KMS-11 (cell line): ENCODE measurements at regions not wholly inside any gene's neighbourhood (a gene's known extent, or its start where the extent isn't known, plus 50 kb on each side); places are given as distances from the start of the nearest gene placed in this dataset.
"Not testable (repeated sequence)": the region's sequence is repeated elsewhere in the genome, so short reads cannot be mapped to it uniquely, and the experiment has no call there.

Experiments used
- H2AFZ ChIP-seq: fragments of 200-600 bp; sonication (generic); 2 replicates; pipeline ENCODE4 v1.6.1; 2016; ENCODE audit warnings: antibody characterized with exemption, mixed run types, low read depth
- H3K27ac ChIP-seq: fragments of 200-600 bp; sonication (generic); 2 replicates; pipeline ENCODE4 v1.6.1; 2016; ENCODE audit warnings: mild to moderate bottlenecking, mixed run types
- H3K27me3 ChIP-seq: fragments of 200-600 bp; sonication (generic); 2 replicates; pipeline ENCODE4 v1.6.1; 2017; ENCODE audit warnings: mild to moderate bottlenecking, low read depth, mixed run types, moderate library complexity; ENCODE audit not compliant: insufficient read depth
- H3K36me3 ChIP-seq: fragments of 200-600 bp; sonication (generic); 2 replicates; pipeline ENCODE4 v1.6.1; 2017; ENCODE audit warnings: mild to moderate bottlenecking, mixed run types; ENCODE audit not compliant: insufficient read depth
- H3K4me1 ChIP-seq: fragments of 200-600 bp; sonication (generic); 2 replicates; pipeline ENCODE4 v1.6.1; 2016; ENCODE audit warnings: mild to moderate bottlenecking, low read depth, mixed run types; ENCODE audit not compliant: poor library complexity, severe bottlenecking
- H3K4me2 ChIP-seq: fragments of 200-600 bp; sonication (generic); 2 replicates; pipeline ENCODE4 v1.7.0; 2016; ENCODE audit warnings: mild to moderate bottlenecking, mixed run types
- H3K4me3 ChIP-seq: fragments of 200-600 bp; sonication (generic); IDR thresholded peaks from 2 replicates; pipeline ENCODE4 v1.6.1; 2017; ENCODE audit warnings: low read depth, low read length, mixed read lengths; ENCODE audit not compliant: insufficient read depth
- H3K79me2 ChIP-seq: fragments of 200-600 bp; sonication (generic); 2 replicates; pipeline ENCODE4 v1.6.1; 2016; ENCODE audit warnings: low read depth, mixed run types; ENCODE audit not compliant: insufficient read depth
- H3K9ac ChIP-seq: fragments of 200-600 bp; sonication (generic); 2 replicates; pipeline ENCODE4 v1.6.1; 2016; ENCODE audit warnings: mild to moderate bottlenecking, mixed run types
- H4K20me1 ChIP-seq: fragments of 200-600 bp; sonication (generic); 2 replicates; pipeline ENCODE4 v1.6.1; 2016; ENCODE audit warnings: mild to moderate bottlenecking, mixed run types; ENCODE audit not compliant: insufficient read depth

DNA sequence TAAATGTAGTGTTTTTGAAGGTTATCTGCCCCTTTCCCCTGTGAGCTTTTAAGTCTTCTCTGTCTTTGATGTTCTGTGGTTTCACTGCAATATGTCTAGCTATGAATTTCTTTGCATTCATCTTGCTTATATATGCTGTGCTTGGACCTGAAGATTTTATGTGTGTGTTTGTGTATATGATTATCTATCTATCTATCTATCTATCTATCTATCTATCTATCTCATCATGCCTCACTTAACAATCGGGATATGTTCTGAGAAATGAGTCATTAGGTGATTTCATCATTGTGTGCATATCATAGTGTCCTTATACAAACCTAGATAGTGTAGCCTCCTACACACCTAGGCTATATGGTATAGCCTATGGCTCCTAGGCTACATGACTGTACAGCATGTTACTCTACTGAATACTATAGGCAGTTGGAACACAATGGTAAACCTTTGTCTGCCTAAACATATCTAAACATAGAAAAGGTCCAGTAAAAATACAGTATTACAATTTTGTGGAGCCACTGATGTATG is 173.9 kb downstream of the NPIPA7 start:
- H3K9ac ChIP-seq, H3K4me1 ChIP-seq, H3K4me2 ChIP-seq, H3K27me3 ChIP-seq, H3K36me3 ChIP-seq, H2AFZ ChIP-seq, H4K20me1 ChIP-seq, H3K79me2 ChIP-seq, H3K4me3 ChIP-seq, H3K27ac ChIP-seq: not testable (repeated sequence)

DNA sequence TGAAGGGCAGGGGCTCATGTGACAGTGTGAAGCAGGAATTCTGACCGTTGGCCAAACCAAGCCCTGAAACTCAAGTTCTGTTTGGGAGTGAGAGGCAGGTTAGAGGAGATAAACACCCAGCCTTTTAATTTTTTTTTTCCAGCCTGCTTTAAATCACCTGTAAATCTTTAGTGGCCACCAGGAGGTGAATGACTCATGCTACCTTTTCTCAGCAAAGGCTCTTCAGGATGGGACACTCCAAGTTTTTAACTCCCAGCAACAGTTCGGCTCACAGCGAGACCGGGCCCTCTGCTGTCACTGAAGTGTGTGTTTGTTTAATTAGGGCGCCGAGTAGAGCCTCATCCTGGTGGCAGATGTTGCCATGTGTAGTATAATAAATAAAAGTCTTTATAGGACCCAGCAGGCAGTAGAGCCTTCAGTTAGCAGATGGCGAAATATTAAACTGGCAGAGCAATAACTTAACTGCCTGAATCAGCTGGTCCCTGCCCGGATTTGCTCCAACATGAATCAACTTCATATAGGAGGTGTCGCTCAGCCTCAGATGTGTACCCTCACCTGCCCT is 180.3 kb downstream of the NPIPA7 start:
- not testable (repeated sequence) for H3K4me2 ChIP-seq, H3K27me3 ChIP-seq, H3K36me3 ChIP-seq, H3K27ac ChIP-seq, H4K20me1 ChIP-seq, H3K4me1 ChIP-seq, H3K9ac ChIP-seq, H2AFZ ChIP-seq, H3K4me3 ChIP-seq, H3K79me2 ChIP-seq

DNA sequence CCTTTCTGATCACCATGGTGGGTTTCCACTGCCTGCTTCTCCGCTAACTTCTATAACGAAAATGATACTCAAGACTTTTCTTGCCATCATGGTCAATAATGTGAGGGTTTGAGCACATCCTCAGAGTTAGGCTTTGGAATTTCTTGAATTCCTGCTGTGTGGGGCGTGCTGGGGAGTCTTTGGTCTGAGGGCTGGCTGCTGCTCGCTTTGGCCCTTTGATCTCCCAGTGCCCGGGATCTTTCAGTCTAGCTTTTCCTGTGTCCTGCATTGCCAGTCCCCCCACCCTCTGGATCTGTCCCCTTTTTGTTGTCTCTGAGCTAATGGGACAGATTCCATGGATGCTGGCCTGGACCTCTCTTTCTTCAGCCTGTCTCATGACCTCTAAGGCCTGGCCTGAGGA is 182.6 kb downstream of the NPIPA7 start:
- H4K20me1 ChIP-seq, H3K79me2 ChIP-seq, H3K27ac ChIP-seq, H3K4me3 ChIP-seq, H3K4me2 ChIP-seq, H3K9ac ChIP-seq, H3K27me3 ChIP-seq, H2AFZ ChIP-seq, H3K4me1 ChIP-seq, H3K36me3 ChIP-seq: not testable (repeated sequence)

DNA sequence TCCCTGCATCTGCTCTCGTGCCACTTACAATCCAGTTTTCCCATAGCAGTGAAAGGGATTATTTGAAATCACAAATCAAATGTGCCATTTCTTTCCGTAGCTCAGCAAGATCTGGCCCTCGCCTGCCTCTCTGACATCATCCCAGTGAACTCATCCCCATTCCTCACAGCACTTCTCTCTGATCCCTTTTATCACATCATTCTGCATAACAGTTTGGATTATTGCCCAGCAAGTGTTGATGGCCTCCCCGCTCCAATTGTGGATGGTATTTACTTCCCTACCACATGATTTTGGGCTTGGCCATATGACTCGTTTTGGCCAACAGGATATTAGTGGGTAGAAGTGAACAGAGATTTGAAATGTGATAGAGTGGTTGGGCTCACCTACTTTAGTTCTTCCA is 185.0 kb downstream of the NPIPA7 start:
- H3K4me3 ChIP-seq, H3K4me2 ChIP-seq, H3K4me1 ChIP-seq, H3K79me2 ChIP-seq, H3K9ac ChIP-seq, H4K20me1 ChIP-seq, H3K27me3 ChIP-seq, H3K36me3 ChIP-seq, H2AFZ ChIP-seq, H3K27ac ChIP-seq: not testable (repeated sequence)

DNA sequence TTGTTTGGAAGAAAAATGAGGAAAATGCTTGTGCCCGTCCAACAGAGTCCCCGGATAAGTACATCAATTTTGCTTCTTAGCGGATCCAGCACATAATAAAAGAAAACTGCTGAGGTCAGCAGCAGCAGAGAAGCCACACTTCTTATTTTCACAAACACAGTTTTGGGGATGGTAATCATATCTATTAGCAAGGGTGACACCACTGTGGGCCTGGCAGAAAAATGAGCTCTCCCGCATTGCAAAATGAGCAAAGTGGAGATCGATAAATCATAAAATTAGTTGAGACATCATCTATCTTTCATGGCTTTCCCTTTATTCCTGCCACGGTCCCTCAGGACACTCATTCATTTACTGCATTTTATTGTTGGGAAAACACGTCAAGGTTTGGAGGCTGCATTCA is 186.4 kb downstream of the NPIPA7 start:
- not testable (repeated sequence) for H3K27ac ChIP-seq, H3K27me3 ChIP-seq, H3K4me3 ChIP-seq, H3K4me2 ChIP-seq, H4K20me1 ChIP-seq, H3K4me1 ChIP-seq, H3K36me3 ChIP-seq, H2AFZ ChIP-seq, H3K9ac ChIP-seq, H3K79me2 ChIP-seq

DNA sequence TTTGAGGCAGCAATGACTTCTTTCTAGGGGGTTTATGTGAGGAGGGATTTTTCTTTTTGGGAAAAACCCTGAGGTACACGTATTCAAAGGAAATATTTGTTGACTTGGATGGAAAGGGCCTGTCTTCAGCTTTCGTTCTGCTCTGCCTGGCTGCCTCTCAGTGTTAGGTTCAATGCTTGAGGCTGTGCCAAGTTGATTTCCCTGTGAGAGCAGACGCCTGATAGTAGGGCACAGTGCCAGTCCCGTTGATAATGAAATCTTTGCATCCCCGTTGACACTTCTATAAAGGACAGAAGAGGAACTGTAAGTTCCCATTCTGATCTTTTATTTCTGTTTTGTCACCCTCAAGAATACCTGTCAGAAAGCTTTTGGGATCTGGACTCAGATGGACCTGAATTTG is 191.1 kb downstream of the NPIPA7 start:
- not testable (repeated sequence) for H4K20me1 ChIP-seq, H3K4me2 ChIP-seq, H3K9ac ChIP-seq, H3K4me1 ChIP-seq, H3K27ac ChIP-seq, H3K4me3 ChIP-seq, H3K79me2 ChIP-seq, H3K36me3 ChIP-seq, H3K27me3 ChIP-seq, H2AFZ ChIP-seq

DNA sequence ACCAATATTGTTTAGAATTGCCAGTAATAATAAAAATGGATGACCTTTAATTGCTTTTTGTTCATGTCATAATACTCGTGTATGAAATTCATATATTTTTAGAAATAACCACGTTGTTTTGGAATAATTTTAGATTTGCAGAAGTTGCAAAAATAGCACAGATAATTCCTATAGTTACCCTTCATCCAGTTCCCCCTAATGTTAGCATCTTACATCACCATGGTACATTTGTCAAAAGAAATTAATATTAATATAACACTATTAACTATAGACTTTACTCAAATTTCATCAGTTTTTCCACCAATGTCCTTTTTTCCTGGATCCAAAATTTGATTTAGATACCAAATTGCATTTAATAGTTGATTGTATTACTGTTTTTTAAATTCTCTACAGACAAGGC is 191.9 kb downstream of the NPIPA7 start:
- not testable (repeated sequence) for H3K9ac ChIP-seq, H2AFZ ChIP-seq, H3K27ac ChIP-seq, H3K4me2 ChIP-seq, H3K79me2 ChIP-seq, H3K4me3 ChIP-seq, H3K4me1 ChIP-seq, H4K20me1 ChIP-seq, H3K27me3 ChIP-seq, H3K36me3 ChIP-seq

DNA sequence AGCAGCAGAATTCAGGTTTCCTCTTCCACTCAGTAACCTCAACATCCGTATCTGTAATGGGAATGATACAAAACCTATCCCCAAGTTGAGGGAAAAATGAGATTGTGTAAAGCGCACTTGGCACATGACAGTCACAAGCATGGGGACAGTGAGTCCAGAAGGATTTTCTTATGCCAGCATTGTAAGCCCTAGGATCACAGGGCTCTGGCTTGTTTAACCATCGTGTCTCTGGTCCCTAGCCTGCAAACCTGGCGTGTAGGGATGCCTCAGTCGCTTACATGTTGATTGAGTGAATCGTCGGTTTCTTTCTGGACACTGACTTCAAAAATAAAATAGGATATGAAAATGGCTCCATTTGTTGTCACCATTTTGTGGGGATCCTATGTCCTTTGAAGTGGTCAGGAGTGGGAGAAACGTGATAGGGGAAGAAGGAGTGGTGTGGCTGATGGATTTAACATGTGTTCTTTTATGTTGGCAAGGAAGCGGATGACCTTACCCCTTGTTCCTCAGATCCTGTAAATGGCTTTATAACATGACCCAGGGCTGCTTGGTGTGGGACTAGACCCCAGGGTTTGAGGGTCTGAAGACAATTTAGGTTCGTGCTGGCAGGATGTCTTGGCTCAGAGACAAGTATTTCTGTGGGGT is 193.3 kb downstream of the NPIPA7 start:
- H3K27me3 ChIP-seq, H3K4me1 ChIP-seq, H3K9ac ChIP-seq, H3K36me3 ChIP-seq, H3K27ac ChIP-seq, H3K4me3 ChIP-seq, H3K4me2 ChIP-seq, H3K79me2 ChIP-seq, H2AFZ ChIP-seq, H4K20me1 ChIP-seq: not testable (repeated sequence)

DNA sequence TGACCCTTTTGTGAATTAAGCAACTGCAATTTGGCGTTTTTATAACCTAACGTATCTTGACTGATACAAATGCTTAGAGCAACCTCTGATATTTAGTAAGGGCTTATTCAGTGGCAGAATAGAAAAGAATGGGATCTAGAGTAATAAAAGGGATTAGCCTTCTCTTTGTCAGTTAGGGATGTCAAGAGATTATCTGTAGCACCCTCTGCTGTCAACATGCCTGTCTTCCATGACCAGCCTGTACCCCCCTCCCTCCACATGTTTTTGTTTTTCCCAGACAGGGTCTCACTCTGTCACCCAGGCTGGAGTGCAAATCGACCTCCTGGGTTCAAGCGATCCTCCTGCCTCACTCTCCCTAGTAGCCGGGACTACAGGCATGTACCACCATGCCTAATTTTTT is 198.1 kb downstream of the NPIPA7 start:
- not testable (repeated sequence) for H3K27me3 ChIP-seq

More for the DNA sequence above, 198.1 kb downstream of the NPIPA7 start:
- H3K4me2 ChIP-seq, H2AFZ ChIP-seq, H3K4me1 ChIP-seq, H3K9ac ChIP-seq, H3K27ac ChIP-seq, H3K4me3 ChIP-seq, H4K20me1 ChIP-seq, H3K36me3 ChIP-seq, H3K79me2 ChIP-seq: not testable (repeated sequence)
